ENCODE measurements at regions not wholly inside any gene's neighbourhood (a gene's known extent, or its start where the extent isn't known, plus 50 kb on each side); places are given as distances from the start of the nearest gene placed in this dataset.

GRCh38 chr10:121262774-121263430 is 335.3 kb downstream of the FGFR2 start:
- Mint-ChIP-seq H3K4me3 (no peak overlapping the region), H3K4me1 (peaks cover 10% of the 10 kb centered on the region), H3K27ac (peak overlapping the region; percentile 10 to 51 (median 20)), H3K27me3 (ENCODE audit: low read depth) (peaks cover 12% of the 10 kb centered on the region), H3K9me3 (peaks cover 12% of the 10 kb centered on the region), H3K36me3 (ENCODE audit: low read depth) (peaks cover 5% of the 10 kb centered on the region)
- no peak for TF ChIP-seq CTCF (IDR thresholded peaks at IDR 0.05; ENCODE audit: unreplicated experiment in 3 of 3)

- H3K27me3 Mint-ChIP-seq (ENCODE audit: low read depth) = peaks cover 12% of the 10 kb centered on the region
- H3K36me3 Mint-ChIP-seq (ENCODE audit: low read depth) = peaks cover 5% of the 10 kb centered on the region
- H3K27ac Mint-ChIP-seq = peak overlapping the region; percentile 10 to 51 (median 20)
- peaks cover 10% of the 10 kb centered on the region for H3K4me1 Mint-ChIP-seq
- TF ChIP-seq CTCF (IDR thresholded peaks at IDR 0.05; ENCODE audit: unreplicated experiment in 3 of 3) = no peak
- no peak overlapping the region for H3K4me3 Mint-ChIP-seq
- peaks cover 11% of the 10 kb centered on the region for H3K9me3 Mint-ChIP-seq
These were observed 334.8 kb downstream of the FGFR2 start for GRCh38 chr10:121263431-121263783.

- peaks cover 23% of the 10 kb centered on the region for H3K27me3 Mint-ChIP-seq (ENCODE audit: low read depth)
- no peak overlapping the region for H3K27ac Mint-ChIP-seq
- H3K4me3 Mint-ChIP-seq = no peak overlapping the region
- H3K4me1 Mint-ChIP-seq = peaks cover 10% of the 10 kb centered on the region
- H3K36me3 Mint-ChIP-seq (ENCODE audit: low read depth) = no peaks in the 10 kb centered on the region
- no peaks in the 10 kb centered on the region for H3K9me3 Mint-ChIP-seq
- no peak for TF ChIP-seq CTCF (IDR thresholded peaks at IDR 0.05; ENCODE audit: unreplicated experiment in 3 of 3)
These were observed 332.7 kb downstream of the FGFR2 start for GRCh38 chr10:121265360-121266123.

GRCh38 chr10:121266370-121266769 is 331.9 kb downstream of the FGFR2 start:
- Mint-ChIP-seq H3K9me3 (no peaks in the 10 kb centered on the region), H3K27ac (no peak overlapping the region), H3K4me1 (peaks cover 10% of the 10 kb centered on the region), H3K27me3 (ENCODE audit: low read depth) (peaks cover 26% of the 10 kb centered on the region), H3K4me3 (no peak overlapping the region), H3K36me3 (ENCODE audit: low read depth) (no peaks in the 10 kb centered on the region)
- no peak for TF ChIP-seq CTCF (IDR thresholded peaks at IDR 0.05; ENCODE audit: unreplicated experiment in 3 of 3)

- Mint-ChIP-seq H3K27me3 (ENCODE audit: low read depth) (peaks cover 30% of the 10 kb centered on the region), H3K27ac (no peak overlapping the region), H3K4me3 (no peak overlapping the region), H3K4me1 (peaks cover 10% of the 10 kb centered on the region), H3K36me3 (ENCODE audit: low read depth) (no peaks in the 10 kb centered on the region), H3K9me3 (no peaks in the 10 kb centered on the region)
- no peak for TF ChIP-seq CTCF (IDR thresholded peaks at IDR 0.05; ENCODE audit: unreplicated experiment in 3 of 3)
These were observed 330.8 kb downstream of the FGFR2 start for GRCh38 chr10:121267236-121268003.

Measured in nephron (organoid).